ENCODE measurements at regions not wholly inside any gene's neighbourhood (a gene's known extent, or its start where the extent isn't known, plus 50 kb on each side); places are given as distances from the start of the nearest gene placed in this dataset.

DNA sequence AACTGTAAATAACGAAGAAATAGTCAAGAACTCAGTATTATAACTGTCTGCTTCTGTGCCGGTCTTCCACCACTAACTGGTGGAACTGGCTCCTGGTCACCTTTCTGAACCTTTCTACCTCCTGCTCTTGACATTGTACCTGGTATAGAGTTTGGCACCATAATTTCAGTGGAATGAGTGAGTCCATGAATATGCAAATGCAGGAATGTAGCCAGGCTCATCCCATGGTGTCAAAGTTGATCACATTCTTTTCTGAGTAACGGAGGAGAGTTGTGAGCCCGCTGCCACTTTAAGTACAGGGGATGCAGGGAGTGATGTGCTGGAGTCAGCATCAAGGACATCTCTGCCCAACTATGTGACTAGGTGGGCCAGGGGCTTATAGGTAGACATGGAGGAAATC lies 207.9 kb upstream of the HS3ST1 start:
- no peak overlapping the region for H3K4me3 ChIP-seq (IDR thresholded peaks at IDR 0.05; ENCODE audit: insufficient read depth, low read depth, low read length)
- TF ChIP-seq, protein P1, sequence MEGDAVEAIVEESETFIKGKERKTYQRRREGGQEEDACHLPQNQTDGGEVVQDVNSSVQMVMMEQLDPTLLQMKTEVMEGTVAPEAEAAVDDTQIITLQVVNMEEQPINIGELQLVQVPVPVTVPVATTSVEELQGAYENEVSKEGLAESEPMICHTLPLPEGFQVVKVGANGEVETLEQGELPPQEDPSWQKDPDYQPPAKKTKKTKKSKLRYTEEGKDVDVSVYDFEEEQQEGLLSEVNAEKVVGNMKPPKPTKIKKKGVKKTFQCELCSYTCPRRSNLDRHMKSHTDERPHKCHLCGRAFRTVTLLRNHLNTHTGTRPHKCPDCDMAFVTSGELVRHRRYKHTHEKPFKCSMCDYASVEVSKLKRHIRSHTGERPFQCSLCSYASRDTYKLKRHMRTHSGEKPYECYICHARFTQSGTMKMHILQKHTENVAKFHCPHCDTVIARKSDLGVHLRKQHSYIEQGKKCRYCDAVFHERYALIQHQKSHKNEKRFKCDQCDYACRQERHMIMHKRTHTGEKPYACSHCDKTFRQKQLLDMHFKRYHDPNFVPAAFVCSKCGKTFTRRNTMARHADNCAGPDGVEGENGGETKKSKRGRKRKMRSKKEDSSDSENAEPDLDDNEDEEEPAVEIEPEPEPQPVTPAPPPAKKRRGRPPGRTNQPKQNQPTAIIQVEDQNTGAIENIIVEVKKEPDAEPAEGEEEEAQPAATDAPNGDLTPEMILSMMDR (conservative IDR thresholded peaks at IDR 0.05; ENCODE audit: low read depth, low read length), result no peak
- H3K4me1 ChIP-seq (ENCODE audit: low read depth, poor library complexity, severe bottlenecking), result no peaks in the 10 kb centered on the region
- H3K27me3 ChIP-seq (ENCODE audit: insufficient read depth, low read depth), result no peaks in the 10 kb centered on the region
- no peak overlapping the region for H2AFZ ChIP-seq (ENCODE audit: low read depth)
- H3K36me3 ChIP-seq (ENCODE audit: insufficient read depth), result no peaks in the 10 kb centered on the region
- no peaks in the 10 kb centered on the region for H3K79me2 ChIP-seq (ENCODE audit: insufficient read depth, low read depth)
- H4K20me1 ChIP-seq (ENCODE audit: insufficient read depth), result no peaks in the 10 kb centered on the region
- H3K9ac ChIP-seq, result no peak overlapping the region
- no peak overlapping the region for H3K27ac ChIP-seq
- H3K4me2 ChIP-seq, result no peak overlapping the region

DNA sequence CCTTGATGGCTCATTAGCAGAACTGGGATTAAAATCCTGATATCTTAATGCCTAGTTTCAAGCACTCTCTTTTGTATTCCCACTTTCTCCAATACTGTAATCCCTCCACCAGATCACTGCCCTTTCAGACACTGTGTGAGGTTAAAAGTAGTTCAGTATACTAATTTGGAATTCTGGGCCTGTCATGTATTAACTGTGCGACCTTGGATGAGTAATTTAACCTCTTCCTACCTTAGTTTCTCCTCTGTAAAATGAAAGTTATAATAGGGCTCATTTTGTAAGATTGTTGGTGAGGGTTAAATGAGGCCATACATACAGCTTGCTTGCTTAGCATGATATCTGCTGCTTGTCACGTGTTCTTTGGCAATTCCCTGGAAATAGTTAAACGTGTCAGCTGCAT lies 207.3 kb upstream of the HS3ST1 start:
- TF ChIP-seq, protein P1 (conservative IDR thresholded peaks at IDR 0.05; ENCODE audit: low read depth, low read length), result no peak
- Histone ChIP-seq H3K4me1 (ENCODE audit: low read depth, poor library complexity, severe bottlenecking) (no peaks in the 10 kb centered on the region), H3K27me3 (ENCODE audit: insufficient read depth, low read depth) (no peaks in the 10 kb centered on the region), H3K4me3 (IDR thresholded peaks at IDR 0.05; ENCODE audit: insufficient read depth, low read depth, low read length) (no peak overlapping the region), H2AFZ (ENCODE audit: low read depth) (no peak overlapping the region), H4K20me1 (ENCODE audit: insufficient read depth) (no peaks in the 10 kb centered on the region), H3K79me2 (ENCODE audit: insufficient read depth, low read depth) (no peaks in the 10 kb centered on the region), H3K27ac (no peak overlapping the region), H3K4me2 (no peak overlapping the region), H3K9ac (no peak overlapping the region), H3K36me3 (ENCODE audit: insufficient read depth) (no peaks in the 10 kb centered on the region)

DNA sequence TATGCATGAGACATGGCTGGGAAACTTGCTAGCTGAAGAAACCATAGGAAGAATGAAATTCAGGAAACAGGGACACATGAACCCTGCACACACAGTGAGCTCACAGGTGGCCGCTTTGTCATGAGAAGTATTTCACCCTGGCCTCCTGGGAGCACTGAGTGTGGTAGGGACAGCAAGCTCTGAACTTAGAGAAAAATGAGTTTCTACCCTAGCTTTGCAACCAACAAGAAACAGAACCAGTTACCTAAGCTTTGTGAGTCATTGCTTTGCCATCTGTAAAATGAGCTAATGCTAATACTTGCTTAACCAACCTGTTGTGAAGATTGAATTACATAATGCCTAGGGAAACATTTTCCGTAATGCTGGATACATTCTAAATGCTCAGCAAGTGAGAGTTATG lies 206.6 kb upstream of the HS3ST1 start:
- TF ChIP-seq, protein P1 (conservative IDR thresholded peaks at IDR 0.05; ENCODE audit: low read depth, low read length), result no peak
- H4K20me1 ChIP-seq (ENCODE audit: insufficient read depth), result no peaks in the 10 kb centered on the region
- H3K4me1 ChIP-seq (ENCODE audit: low read depth, poor library complexity, severe bottlenecking), result no peaks in the 10 kb centered on the region
- H3K27ac ChIP-seq, result no peak overlapping the region
- H3K4me3 ChIP-seq (IDR thresholded peaks at IDR 0.05; ENCODE audit: insufficient read depth, low read depth, low read length), result no peak overlapping the region
- H3K79me2 ChIP-seq (ENCODE audit: insufficient read depth, low read depth), result no peaks in the 10 kb centered on the region
- no peak overlapping the region for H2AFZ ChIP-seq (ENCODE audit: low read depth)
- no peaks in the 10 kb centered on the region for H3K27me3 ChIP-seq (ENCODE audit: insufficient read depth, low read depth)
- no peak overlapping the region for H3K4me2 ChIP-seq
- H3K9ac ChIP-seq, result no peak overlapping the region
- no peaks in the 10 kb centered on the region for H3K36me3 ChIP-seq (ENCODE audit: insufficient read depth)

DNA sequence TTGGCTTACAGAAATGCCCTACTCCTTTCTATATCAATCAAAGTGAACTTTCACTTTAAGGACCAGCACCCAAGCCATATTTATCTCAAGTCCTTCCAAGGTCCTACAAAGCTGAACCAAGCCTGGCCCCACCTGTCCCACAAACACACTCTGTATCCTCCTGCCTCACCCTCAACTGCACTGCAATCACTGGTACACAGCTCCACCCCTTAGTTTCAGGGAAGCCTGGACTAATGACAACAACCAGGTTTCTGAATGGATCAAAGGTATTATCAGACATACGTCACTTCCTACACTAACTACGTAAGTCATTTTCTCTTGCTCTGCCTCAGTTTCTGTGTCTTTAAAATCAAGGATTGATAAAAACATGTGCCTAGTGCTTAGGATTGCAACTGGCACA lies 205.6 kb upstream of the HS3ST1 start:
- no peaks in the 10 kb centered on the region for H3K36me3 ChIP-seq (ENCODE audit: insufficient read depth)
- no peak overlapping the region for H3K9ac ChIP-seq
- no peaks in the 10 kb centered on the region for H3K4me1 ChIP-seq (ENCODE audit: low read depth, poor library complexity, severe bottlenecking)
- H3K79me2 ChIP-seq (ENCODE audit: insufficient read depth, low read depth), result no peaks in the 10 kb centered on the region
- H4K20me1 ChIP-seq (ENCODE audit: insufficient read depth), result no peaks in the 10 kb centered on the region
- H2AFZ ChIP-seq (ENCODE audit: low read depth), result no peak overlapping the region
- no peak overlapping the region for H3K27ac ChIP-seq
- TF ChIP-seq, protein P1 (conservative IDR thresholded peaks at IDR 0.05; ENCODE audit: low read depth, low read length), result no peak
- H3K4me2 ChIP-seq, result no peak overlapping the region
- no peak overlapping the region for H3K4me3 ChIP-seq (IDR thresholded peaks at IDR 0.05; ENCODE audit: insufficient read depth, low read depth, low read length)
- no peaks in the 10 kb centered on the region for H3K27me3 ChIP-seq (ENCODE audit: insufficient read depth, low read depth)

DNA sequence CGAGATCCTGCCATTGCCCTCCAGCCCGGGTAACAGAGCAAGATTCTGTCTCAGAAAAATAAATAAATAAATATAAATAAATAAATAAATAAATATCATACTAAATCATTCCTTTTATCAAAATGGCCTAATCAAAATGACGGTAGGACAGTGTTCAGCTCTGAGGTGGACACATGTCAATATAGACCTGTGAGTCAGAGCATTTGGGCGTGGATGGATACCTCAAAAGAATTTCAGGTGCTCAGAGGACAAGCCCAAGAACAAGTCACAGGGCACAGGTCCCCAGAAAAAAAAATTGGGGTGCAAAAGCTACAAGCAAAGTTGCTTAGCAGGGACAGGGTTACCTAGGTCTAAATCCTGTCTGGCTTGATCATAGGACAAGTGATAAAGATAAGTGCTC lies 204.7 kb upstream of the HS3ST1 start:
- no peak overlapping the region for H3K4me2 ChIP-seq
- no peak overlapping the region for H3K27ac ChIP-seq
- H3K9ac ChIP-seq, result no peak overlapping the region
- H3K79me2 ChIP-seq (ENCODE audit: insufficient read depth, low read depth), result no peaks in the 10 kb centered on the region
- H3K36me3 ChIP-seq (ENCODE audit: insufficient read depth), result no peaks in the 10 kb centered on the region
- H3K4me3 ChIP-seq (IDR thresholded peaks at IDR 0.05; ENCODE audit: insufficient read depth, low read depth, low read length), result no peak overlapping the region
- no peaks in the 10 kb centered on the region for H3K4me1 ChIP-seq (ENCODE audit: low read depth, poor library complexity, severe bottlenecking)
- H2AFZ ChIP-seq (ENCODE audit: low read depth), result no peak overlapping the region
- no peaks in the 10 kb centered on the region for H4K20me1 ChIP-seq (ENCODE audit: insufficient read depth)
- no peaks in the 10 kb centered on the region for H3K27me3 ChIP-seq (ENCODE audit: insufficient read depth, low read depth)
- TF ChIP-seq, protein P1 (conservative IDR thresholded peaks at IDR 0.05; ENCODE audit: low read depth, low read length), result no peak

Data from KMS-11 (cell line).